ENCODE measurements at regions not wholly inside any gene's neighbourhood (a gene's known extent, or its start where the extent isn't known, plus 50 kb on each side); places are given as distances from the start of the nearest gene placed in this dataset.
A peak's percentile ranks its signal among the peaks of the same experiment; 100 is the strongest.

GRCh38 chr4:123671636-123672404 lies 275.2 kb downstream of the SPRY1 start:
- peak overlapping the region in 1 of 3 donors; percentile 34 for H3K27ac ChIP-seq (ENCODE audit: low read depth in 1 of 3, low read length in 2 of 3)
- H3K4me1 ChIP-seq (ENCODE audit: control insufficient read depth in 3 of 3, insufficient read depth in 2 of 3, low read depth in 1 of 3, low read length in 2 of 3) = peaks cover 0 to 13% (median 0%) of the 10 kb centered on the region in 3 donors
- no peak overlapping the region for H3K4me3 ChIP-seq (ENCODE audit: low read depth in 1 of 3, low read length in 3 of 3)
- H3K27me3 ChIP-seq (ENCODE audit: control insufficient read depth in 3 of 3, insufficient read depth in 3 of 3, low read length in 3 of 3) = no peaks in the 10 kb centered on the region
- WGBS, 3 donors = 52 to 64% (median 58%) methylated on average over 4 of the region's 4 CpGs
- no peaks in the 10 kb centered on the region for H3K9me3 ChIP-seq (ENCODE audit: control insufficient read depth in 2 of 2, insufficient read depth in 1 of 2, low read depth in 1 of 2, low read length in 1 of 2)
- FAIRE-seq (no peak), DNase-seq (no peak)
- H3K36me3 ChIP-seq (ENCODE audit: control insufficient read depth in 3 of 3, insufficient read depth in 2 of 3, low read depth in 1 of 3, low read length in 3 of 3) = peaks cover 0 to 1% (median 0%) of the 10 kb centered on the region in 3 donors

- Histone ChIP-seq H3K4me1 (ENCODE audit: control insufficient read depth in 3 of 3, insufficient read depth in 2 of 3, low read depth in 1 of 3, low read length in 2 of 3) (peaks cover 0 to 13% (median 0%) of the 10 kb centered on the region in 3 donors), H3K27me3 (ENCODE audit: control insufficient read depth in 3 of 3, insufficient read depth in 3 of 3, low read length in 3 of 3) (no peaks in the 10 kb centered on the region), H3K4me3 (ENCODE audit: low read depth in 1 of 3, low read length in 3 of 3) (no peak overlapping the region), H3K36me3 (ENCODE audit: control insufficient read depth in 3 of 3, insufficient read depth in 2 of 3, low read depth in 1 of 3, low read length in 3 of 3) (peaks cover 0 to 1% (median 0%) of the 10 kb centered on the region in 3 donors), H3K9me3 (ENCODE audit: control insufficient read depth in 2 of 2, insufficient read depth in 1 of 2, low read depth in 1 of 2, low read length in 1 of 2) (no peaks in the 10 kb centered on the region), H3K27ac (ENCODE audit: low read depth in 1 of 3, low read length in 2 of 3) (peak overlapping the region in 2 of 3 donors; percentile 35 to 94)
- FAIRE-seq (peak; percentile 89), DNase-seq (peak; percentile 86 to 90)
- 14 to 27% (median 27%) methylated on average over 3 of the region's 3 CpGs for WGBS, 3 donors
Observed at GRCh38 chr4:123672987-123673386, 276.4 kb downstream of the SPRY1 start.

GRCh38 chr4:123673971-123674370 lies 277.4 kb downstream of the SPRY1 start:
- WGBS, 3 donors = 77 to 81% (median 77%) methylated on average over 2 of the region's 2 CpGs
- no peaks in the 10 kb centered on the region for H3K36me3 ChIP-seq (ENCODE audit: control insufficient read depth in 3 of 3, insufficient read depth in 2 of 3, low read depth in 1 of 3, low read length in 3 of 3)
- no peak for DNase-seq
- no peak for FAIRE-seq
- no peaks in the 10 kb centered on the region for H3K27me3 ChIP-seq (ENCODE audit: control insufficient read depth in 3 of 3, insufficient read depth in 3 of 3, low read length in 3 of 3)
- H3K27ac ChIP-seq (ENCODE audit: low read depth in 1 of 3, low read length in 2 of 3) = peak overlapping the region in 1 of 3 donors; percentile 94
- no peak overlapping the region for H3K4me3 ChIP-seq (ENCODE audit: low read depth in 1 of 3, low read length in 3 of 3)
- H3K4me1 ChIP-seq (ENCODE audit: control insufficient read depth in 3 of 3, insufficient read depth in 2 of 3, low read depth in 1 of 3, low read length in 2 of 3) = peaks cover 0 to 13% (median 0%) of the 10 kb centered on the region in 3 donors
- no peaks in the 10 kb centered on the region for H3K9me3 ChIP-seq (ENCODE audit: control insufficient read depth in 2 of 2, insufficient read depth in 1 of 2, low read depth in 1 of 2, low read length in 1 of 2)

- no peaks in the 10 kb centered on the region for H3K27me3 ChIP-seq (ENCODE audit: control insufficient read depth in 3 of 3, insufficient read depth in 3 of 3, low read length in 3 of 3)
- no peak for FAIRE-seq
Observed at GRCh38 chr4:123674762-123675465, 278.3 kb downstream of the SPRY1 start.

GRCh38 chr4:123675567-123675966 lies 279.0 kb downstream of the SPRY1 start:
- no peak for FAIRE-seq
- Histone ChIP-seq H3K27ac (ENCODE audit: low read depth in 1 of 3, low read length in 2 of 3) (peak overlapping the region in 1 of 3 donors; percentile 64), H3K36me3 (ENCODE audit: control insufficient read depth in 3 of 3, insufficient read depth in 2 of 3, low read depth in 1 of 3, low read length in 3 of 3) (no peaks in the 10 kb centered on the region), H3K27me3 (ENCODE audit: control insufficient read depth in 3 of 3, insufficient read depth in 3 of 3, low read length in 3 of 3) (no peaks in the 10 kb centered on the region), H3K9me3 (ENCODE audit: control insufficient read depth in 2 of 2, insufficient read depth in 1 of 2, low read depth in 1 of 2, low read length in 1 of 2) (no peaks in the 10 kb centered on the region), H3K4me1 (ENCODE audit: control insufficient read depth in 3 of 3, insufficient read depth in 2 of 3, low read depth in 1 of 3, low read length in 2 of 3) (peaks cover 0 to 13% (median 0%) of the 10 kb centered on the region in 3 donors), H3K4me3 (ENCODE audit: low read depth in 1 of 3, low read length in 3 of 3) (no peak overlapping the region)
- DNase-seq = no peak
- 61 to 88% (median 87%) methylated on average over 1 of the region's 1 CpG for whole genome bisulfite sequencing, 3 donors

More at GRCh38 chr4:123674762-123675465, 278.3 kb downstream of the SPRY1 start:
- DNase-seq = no peak
- no peak overlapping the region for H3K27ac ChIP-seq (ENCODE audit: low read depth in 1 of 3, low read length in 2 of 3)
- no peaks in the 10 kb centered on the region for H3K36me3 ChIP-seq (ENCODE audit: control insufficient read depth in 3 of 3, insufficient read depth in 2 of 3, low read depth in 1 of 3, low read length in 3 of 3)
- no peak overlapping the region for H3K4me3 ChIP-seq (ENCODE audit: low read depth in 1 of 3, low read length in 3 of 3)
- H3K4me1 ChIP-seq (ENCODE audit: control insufficient read depth in 3 of 3, insufficient read depth in 2 of 3, low read depth in 1 of 3, low read length in 2 of 3) = peaks cover 0 to 13% (median 0%) of the 10 kb centered on the region in 3 donors
- 89 to 94% (median 93%) methylated on average over 5 of the region's 5 CpGs for WGBS, 3 donors
- H3K9me3 ChIP-seq (ENCODE audit: control insufficient read depth in 2 of 2, insufficient read depth in 1 of 2, low read depth in 1 of 2, low read length in 1 of 2) = no peaks in the 10 kb centered on the region

- Histone ChIP-seq H3K4me1 (ENCODE audit: control insufficient read depth in 3 of 3, insufficient read depth in 2 of 3, low read depth in 1 of 3, low read length in 2 of 3) (peaks cover 0 to 12% (median 0%) of the 10 kb centered on the region in 3 donors), H3K9me3 (ENCODE audit: control insufficient read depth in 2 of 2, insufficient read depth in 1 of 2, low read depth in 1 of 2, low read length in 1 of 2) (no peaks in the 10 kb centered on the region), H3K4me3 (ENCODE audit: low read depth in 1 of 3, low read length in 3 of 3) (no peak overlapping the region), H3K27ac (ENCODE audit: low read depth in 1 of 3, low read length in 2 of 3) (no peak overlapping the region), H3K36me3 (ENCODE audit: control insufficient read depth in 3 of 3, insufficient read depth in 2 of 3, low read depth in 1 of 3, low read length in 3 of 3) (no peaks in the 10 kb centered on the region), H3K27me3 (ENCODE audit: control insufficient read depth in 3 of 3, insufficient read depth in 3 of 3, low read length in 3 of 3) (no peaks in the 10 kb centered on the region)
- FAIRE-seq (no peak), DNase-seq (no peak)
- 90 to 95% (median 94%) methylated on average over 5 of the region's 5 CpGs for WGBS, 3 donors
Observed at GRCh38 chr4:123676071-123676889, 279.7 kb downstream of the SPRY1 start.

GRCh38 chr4:123676890-123677229 lies 280.3 kb downstream of the SPRY1 start:
- H3K4me1 ChIP-seq (ENCODE audit: control insufficient read depth in 3 of 3, insufficient read depth in 2 of 3, low read depth in 1 of 3, low read length in 2 of 3) = peaks cover 0 to 8% (median 0%) of the 10 kb centered on the region in 3 donors
- H3K27me3 ChIP-seq (ENCODE audit: control insufficient read depth in 3 of 3, insufficient read depth in 3 of 3, low read length in 3 of 3) = no peaks in the 10 kb centered on the region
- no peaks in the 10 kb centered on the region for H3K36me3 ChIP-seq (ENCODE audit: control insufficient read depth in 3 of 3, insufficient read depth in 2 of 3, low read depth in 1 of 3, low read length in 3 of 3)
- H3K9me3 ChIP-seq (ENCODE audit: control insufficient read depth in 2 of 2, insufficient read depth in 1 of 2, low read depth in 1 of 2, low read length in 1 of 2) = no peaks in the 10 kb centered on the region
- FAIRE-seq = no peak
- no peak for DNase-seq
- no peak overlapping the region for H3K27ac ChIP-seq (ENCODE audit: low read depth in 1 of 3, low read length in 2 of 3)
- WGBS, 3 donors = 69 to 85% (median 78%) methylated on average over 7 of the region's 7 CpGs
- H3K4me3 ChIP-seq (ENCODE audit: low read depth in 1 of 3, low read length in 3 of 3) = no peak overlapping the region

GRCh38 chr4:123682931-123683330 lies 286.3 kb downstream of the SPRY1 start:
- DNase-seq = no peak
- Histone ChIP-seq H3K9me3 (ENCODE audit: control insufficient read depth in 2 of 2, insufficient read depth in 1 of 2, low read depth in 1 of 2, low read length in 1 of 2) (peaks cover 0 to 14% of the 10 kb centered on the region in 2 donors), H3K27me3 (ENCODE audit: control insufficient read depth in 3 of 3, insufficient read depth in 3 of 3, low read length in 3 of 3) (no peaks in the 10 kb centered on the region), H3K27ac (ENCODE audit: low read depth in 1 of 3, low read length in 2 of 3) (no peak overlapping the region), H3K36me3 (ENCODE audit: control insufficient read depth in 3 of 3, insufficient read depth in 2 of 3, low read depth in 1 of 3, low read length in 3 of 3) (peaks cover 0 to 15% (median 0%) of the 10 kb centered on the region in 3 donors), H3K4me1 (ENCODE audit: control insufficient read depth in 3 of 3, insufficient read depth in 2 of 3, low read depth in 1 of 3, low read length in 2 of 3) (no peaks in the 10 kb centered on the region), H3K4me3 (ENCODE audit: low read depth in 1 of 3, low read length in 3 of 3) (no peak overlapping the region)
- WGBS, 3 donors = 83 to 97% (median 91%) methylated on average over 2 of the region's 2 CpGs
- FAIRE-seq = no peak

Measured in small intestine (tissue), 7 donors.